Kasumi-1 (cell line): ENCODE measurements at regions not wholly inside any gene's neighbourhood (a gene's known extent, or its start where the extent isn't known, plus 50 kb on each side); places are given as distances from the start of the nearest gene placed in this dataset.

Experiments used
- DNase-seq, 2 experiments: peaks; one replicate each; lab custom pipeline; 2025; lab: John Stamatoyannopoulos, UW

GRCh38 chr3:106699122-106699521 lies 678.1 kb upstream of the CCDC54 start:
- DNase-seq, result no peak

GRCh38 chr3:106700981-106701380 lies 676.3 kb upstream of the CCDC54 start:
- no peak for DNase-seq

GRCh38 chr3:106703524-106703923 lies 673.7 kb upstream of the CCDC54 start:
- no peak for DNase-seq

- no peak for DNase-seq
Observed at GRCh38 chr3:106707347-106707746, 669.9 kb upstream of the CCDC54 start.

- DNase-seq, result no peak
Observed at GRCh38 chr3:106710596-106710995, 666.6 kb upstream of the CCDC54 start.

- no peak for DNase-seq
Observed at GRCh38 chr3:106711650-106712049, 665.6 kb upstream of the CCDC54 start.

- no peak for DNase-seq
Observed at GRCh38 chr3:106714400-106714799, 662.8 kb upstream of the CCDC54 start.

- no peak for DNase-seq
Observed at GRCh38 chr3:106715286-106715685, 662.0 kb upstream of the CCDC54 start.

- no peak for DNase-seq
Observed at GRCh38 chr3:106717178-106717780, 660.0 kb upstream of the CCDC54 start.

GRCh38 chr3:106719077-106719476 lies 658.2 kb upstream of the CCDC54 start:
- DNase-seq, result no peak

- no peak for DNase-seq
Observed at GRCh38 chr3:106719583-106719982, 657.7 kb upstream of the CCDC54 start.

GRCh38 chr3:106720510-106720909 lies 656.7 kb upstream of the CCDC54 start:
- DNase-seq, result no peak

GRCh38 chr3:106725566-106725965 lies 651.7 kb upstream of the CCDC54 start:
- no peak for DNase-seq

GRCh38 chr3:106728315-106729098 lies 648.7 kb upstream of the CCDC54 start:
- DNase-seq, result no peak

- DNase-seq, result no peak
Observed at GRCh38 chr3:106729481-106729880, 647.8 kb upstream of the CCDC54 start.

- DNase-seq, result no peak
Observed at GRCh38 chr3:106731230-106731629, 646.0 kb upstream of the CCDC54 start.

GRCh38 chr3:106734712-106735111 lies 642.5 kb upstream of the CCDC54 start:
- DNase-seq, result no peak

- no peak for DNase-seq
Observed at GRCh38 chr3:106737265-106737664, 640.0 kb upstream of the CCDC54 start.

- no peak for DNase-seq
Observed at GRCh38 chr3:106740116-106740515, 637.1 kb upstream of the CCDC54 start.

GRCh38 chr3:106745344-106746168 lies 631.7 kb upstream of the CCDC54 start:
- DNase-seq, result no peak

GRCh38 chr3:106746286-106746685 lies 631.0 kb upstream of the CCDC54 start:
- no peak for DNase-seq

GRCh38 chr3:106748472-106749262 lies 628.6 kb upstream of the CCDC54 start:
- DNase-seq, result no peak
